Activated CD4-positive, CD25-positive, alpha-beta regulatory T cell treated with anti-CD3 and anti-CD28 coated beads, Interleukin-2, amount 50 U/mL, for 24 hours (primary cell): ENCODE measurements at regions not wholly inside any gene's neighbourhood (a gene's known extent, or its start where the extent isn't known, plus 50 kb on each side); places are given as distances from the start of the nearest gene placed in this dataset.
A peak's percentile ranks its signal among the peaks of the same experiment; 100 is the strongest.

Experiments used
- ATAC-seq, 2 donors: fragments of 150-1000 bp; cut with Tn5 transposase; one replicate each; pipeline ENCODE4 v1.10.0; 2021; ENCODE audit warnings: mild to moderate bottlenecking in 1 of 2, moderate library complexity in 1 of 2

GRCh38 chr22:19625331-19626041, 88.8 kb upstream of the SEPTIN5 start:
- ATAC-seq = no peak

- no peak for ATAC-seq
Observed at GRCh38 chr22:19626042-19626587, 88.2 kb upstream of the SEPTIN5 start.

GRCh38 chr22:19626666-19627065, 87.6 kb upstream of the SEPTIN5 start:
- no peak for ATAC-seq

GRCh38 chr22:19628038-19628776, 86.1 kb upstream of the SEPTIN5 start:
- ATAC-seq = no peak

GRCh38 chr22:19629331-19629719, 85.0 kb upstream of the SEPTIN5 start:
- no peak for ATAC-seq

GRCh38 chr22:19629720-19630419, 84.4 kb upstream of the SEPTIN5 start:
- peak; percentile 93 to 96 for ATAC-seq

- ATAC-seq = no peak
Observed at GRCh38 chr22:19630614-19631013, 83.7 kb upstream of the SEPTIN5 start.

GRCh38 chr22:19631899-19632667, 82.2 kb upstream of the SEPTIN5 start:
- ATAC-seq = no peak

GRCh38 chr22:19632668-19633148, 81.6 kb upstream of the SEPTIN5 start:
- ATAC-seq = no peak

- ATAC-seq = no peak
Observed at GRCh38 chr22:19634226-19634975, 79.9 kb upstream of the SEPTIN5 start.

GRCh38 chr22:19635644-19636043, 78.7 kb upstream of the SEPTIN5 start:
- ATAC-seq = no peak

GRCh38 chr22:19636696-19637407, 77.5 kb upstream of the SEPTIN5 start:
- no peak for ATAC-seq

GRCh38 chr22:19637408-19638281, 76.7 kb upstream of the SEPTIN5 start:
- no peak for ATAC-seq

- ATAC-seq = no peak
Observed at GRCh38 chr22:19638282-19639015, 75.9 kb upstream of the SEPTIN5 start.

GRCh38 chr22:19639610-19640135, 74.6 kb upstream of the SEPTIN5 start:
- ATAC-seq = no peak

GRCh38 chr22:19640306-19640705, 74.0 kb upstream of the SEPTIN5 start:
- ATAC-seq = no peak

GRCh38 chr22:19641254-19641982, 72.9 kb upstream of the SEPTIN5 start:
- ATAC-seq = no peak

- no peak for ATAC-seq
Observed at GRCh38 chr22:19641983-19642451, 72.3 kb upstream of the SEPTIN5 start.
